ENCODE measurements at regions not wholly inside any gene's neighbourhood (a gene's known extent, or its start where the extent isn't known, plus 50 kb on each side); places are given as distances from the start of the nearest gene placed in this dataset.

- TF ChIP-seq CTCF (IDR thresholded peaks at IDR 0.05; ENCODE audit: borderline replicate concordance, extremely low read depth, low read length, poor library complexity, severe bottlenecking), result no peak
- no peak for TF ChIP-seq EZH2 (IDR thresholded peaks at IDR 0.05; ENCODE audit: borderline replicate concordance, low read depth, low read length, severe bottlenecking)
These were observed 56.2 kb downstream of the CRPPA start for GRCh38 chr7:16365177-16365576.
